GM19372 (cell line): ENCODE measurements at regions not wholly inside any gene's neighbourhood (a gene's known extent, or its start where the extent isn't known, plus 50 kb on each side); places are given as distances from the start of the nearest gene placed in this dataset.
"Not testable (repeated sequence)": the region's sequence is repeated elsewhere in the genome, so short reads cannot be mapped to it uniquely, and the experiment has no call there.

Experiments
- ATAC-seq: cut with Tn5 transposase; IDR thresholded peaks from one replicate; pipeline ENCODE4 v1.9.1; 2021; ENCODE audit warnings: mild to moderate bottlenecking, low read depth, moderate library complexity; ENCODE audit not compliant: unreplicated experiment

GRCh38 chr5:91534332-91534731, 151.2 kb upstream of the ARRDC3 start:
- no peak for ATAC-seq

GRCh38 chr5:91532779-91533178, 149.7 kb upstream of the ARRDC3 start:
- no peak for ATAC-seq

- ATAC-seq = no peak
Observed at GRCh38 chr5:91532281-91532680, 149.2 kb upstream of the ARRDC3 start.

- no peak for ATAC-seq
Observed at GRCh38 chr5:91528831-91529230, 145.7 kb upstream of the ARRDC3 start.

GRCh38 chr5:91521785-91522184, 138.7 kb upstream of the ARRDC3 start:
- ATAC-seq = no peak

GRCh38 chr5:91521334-91521733, 138.2 kb upstream of the ARRDC3 start:
- no peak for ATAC-seq

- ATAC-seq = no peak
Observed at GRCh38 chr5:91514400-91514799, 131.3 kb upstream of the ARRDC3 start.

GRCh38 chr5:91503321-91503720, 120.2 kb upstream of the ARRDC3 start:
- ATAC-seq = no peak

- no peak for ATAC-seq
Observed at GRCh38 chr5:91500758-91501157, 117.6 kb upstream of the ARRDC3 start.

- no peak for ATAC-seq
Observed at GRCh38 chr5:91499943-91500531, 116.9 kb upstream of the ARRDC3 start.

GRCh38 chr5:91495699-91496098, 112.6 kb upstream of the ARRDC3 start:
- no peak for ATAC-seq

GRCh38 chr5:91494447-91494996, 111.4 kb upstream of the ARRDC3 start:
- no peak for ATAC-seq

GRCh38 chr5:91493086-91493485, 110.0 kb upstream of the ARRDC3 start:
- no peak for ATAC-seq

GRCh38 chr5:91491229-91491628, 108.1 kb upstream of the ARRDC3 start:
- ATAC-seq = no peak

- no peak for ATAC-seq
Observed at GRCh38 chr5:91490316-91490715, 107.2 kb upstream of the ARRDC3 start.

GRCh38 chr5:91487420-91487819, 104.3 kb upstream of the ARRDC3 start:
- no peak for ATAC-seq

GRCh38 chr5:91486638-91487037, 103.5 kb upstream of the ARRDC3 start:
- ATAC-seq = no peak

GRCh38 chr5:91484662-91485061, 101.5 kb upstream of the ARRDC3 start:
- no peak for ATAC-seq

GRCh38 chr5:91479376-91479775, 96.3 kb upstream of the ARRDC3 start:
- not testable (repeated sequence) for ATAC-seq

- no peak for ATAC-seq
Observed at GRCh38 chr5:91478096-91478495, 95.0 kb upstream of the ARRDC3 start.

GRCh38 chr5:91477408-91477807, 94.3 kb upstream of the ARRDC3 start:
- ATAC-seq = no peak

- no peak for ATAC-seq
Observed at GRCh38 chr5:91474201-91474600, 91.1 kb upstream of the ARRDC3 start.

GRCh38 chr5:91472631-91473030, 89.5 kb upstream of the ARRDC3 start:
- no peak for ATAC-seq
